Large intestine (tissue), 3 donors: ENCODE measurements at regions not wholly inside any gene's neighbourhood (a gene's known extent, or its start where the extent isn't known, plus 50 kb on each side); places are given as distances from the start of the nearest gene placed in this dataset.
"Not testable (repeated sequence)": the region's sequence is repeated elsewhere in the genome, so short reads cannot be mapped to it uniquely, and the experiment has no call there.

Experiments used
- DNase-seq, 2 donors: peaks; one replicate each; pipeline versions ENCODE4 v3.0.0 to v3.0.0-alpha.2; 2013
- H3K27ac ChIP-seq: one replicate; pipeline ENCODE4 v1.5.1; 2013; ENCODE audit warnings: low read length
- H3K27me3 ChIP-seq: 2 replicates; pipeline ENCODE4 v1.6.1; 2013; ENCODE audit warnings: low read length; ENCODE audit not compliant: control insufficient read depth, insufficient read depth
- H3K36me3 ChIP-seq: 2 replicates; pipeline ENCODE4 v1.6.1; 2013; ENCODE audit warnings: low read length; ENCODE audit not compliant: control insufficient read depth, insufficient read depth
- H3K4me1 ChIP-seq: one replicate; pipeline ENCODE4 v1.6.1; 2013; ENCODE audit warnings: low read length; ENCODE audit not compliant: control insufficient read depth, insufficient read depth
- H3K4me3 ChIP-seq: one replicate; pipeline ENCODE4 v1.5.1; 2013; ENCODE audit warnings: low read length
- H3K9me3 ChIP-seq: one replicate; pipeline ENCODE4 v1.6.1; 2013; ENCODE audit warnings: mild to moderate bottlenecking, low read depth, low read length, moderate library complexity; ENCODE audit not compliant: control insufficient read depth
- WGBS: methylation state at CpG from one replicate; pipeline ENCODE4 v1.1.5; 2013; ENCODE audit warnings: low lambda C conversion rate; ENCODE audit not compliant: insufficient coverage; 5-methylcytosine and 5-hydroxymethylcytosine counted together

DNA sequence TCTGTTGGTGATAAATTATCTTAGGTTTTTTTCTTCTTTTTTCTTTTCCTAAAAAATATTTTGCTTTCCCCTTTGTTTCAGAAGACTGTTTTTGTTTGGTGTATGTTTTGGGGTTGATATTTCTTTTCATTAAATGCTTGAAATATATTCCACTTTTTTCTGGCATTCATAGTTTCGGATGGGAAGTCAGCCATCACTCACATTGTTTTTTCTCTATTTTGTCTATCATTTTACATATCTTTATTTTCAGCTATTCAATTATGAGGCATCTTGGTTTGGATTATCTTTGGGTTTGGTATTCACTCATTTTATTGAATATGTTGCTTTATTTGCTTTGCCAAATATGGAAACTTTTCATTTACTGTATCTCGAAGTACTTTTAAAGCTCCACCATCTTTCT, 600.5 kb upstream of the EYS start:
- DNase-seq: no peak

DNA sequence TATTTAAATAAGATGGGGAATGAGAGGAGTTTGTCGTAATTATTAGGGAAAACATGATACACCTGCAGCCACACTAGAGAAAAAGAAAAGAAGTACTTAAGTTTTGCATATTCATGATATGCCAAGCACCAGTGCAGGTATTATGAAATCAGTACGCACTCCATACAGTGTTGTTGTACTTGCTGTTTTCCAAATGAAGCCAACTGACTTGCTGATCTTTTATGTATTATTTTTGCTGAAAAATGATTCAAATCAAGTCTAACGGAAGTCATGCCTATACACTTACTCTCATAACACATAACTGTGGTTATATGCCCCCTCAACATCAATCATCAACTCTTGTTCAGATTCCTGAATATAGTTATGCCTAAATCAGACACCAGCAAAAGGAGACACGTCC, 584.9 kb upstream of the EYS start:
- DNase-seq: no peak
- 80% methylated on average over 2 of the region's 4 CpGs for WGBS
- no peak overlapping the region for H3K27ac ChIP-seq
- no peaks in the 10 kb centered on the region for H3K9me3 ChIP-seq
- H3K36me3 ChIP-seq: no peaks in the 10 kb centered on the region
- no peak overlapping the region for H3K4me3 ChIP-seq
- H3K27me3 ChIP-seq: no peaks in the 10 kb centered on the region
- H3K4me1 ChIP-seq: no peaks in the 10 kb centered on the region

More for the DNA sequence above, 600.5 kb upstream of the EYS start:
- Histone ChIP-seq H3K9me3 (peaks cover 17% of the 10 kb centered on the region), H3K36me3 (no peaks in the 10 kb centered on the region), H3K4me1 (no peaks in the 10 kb centered on the region), H3K27ac (no peak overlapping the region), H3K4me3 (no peak overlapping the region), H3K27me3 (no peaks in the 10 kb centered on the region)
- WGBS: 100% methylated on average over 2 of the region's 2 CpGs

DNA sequence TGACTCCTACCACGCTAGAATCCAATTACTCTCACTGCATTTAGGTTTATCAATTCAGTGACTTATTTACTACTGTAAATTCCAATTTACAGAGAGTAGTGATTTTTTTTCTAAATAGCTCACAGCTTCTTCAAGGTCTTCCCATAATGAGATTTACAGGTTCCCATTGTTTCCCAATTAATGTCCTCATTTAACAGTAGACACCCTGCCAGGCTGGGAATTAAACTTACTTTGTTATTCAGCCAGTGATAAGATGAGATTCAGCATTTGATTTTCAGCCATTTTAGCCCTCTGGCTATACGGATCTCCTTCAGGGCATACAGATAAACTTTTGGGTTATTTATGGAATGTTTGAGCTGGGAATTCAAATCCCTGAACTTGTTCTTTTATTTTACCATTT, 582.9 kb upstream of the EYS start:
- 86% methylated on average over 1 of the region's 2 CpGs for WGBS
- no peaks in the 10 kb centered on the region for H3K36me3 ChIP-seq

DNA sequence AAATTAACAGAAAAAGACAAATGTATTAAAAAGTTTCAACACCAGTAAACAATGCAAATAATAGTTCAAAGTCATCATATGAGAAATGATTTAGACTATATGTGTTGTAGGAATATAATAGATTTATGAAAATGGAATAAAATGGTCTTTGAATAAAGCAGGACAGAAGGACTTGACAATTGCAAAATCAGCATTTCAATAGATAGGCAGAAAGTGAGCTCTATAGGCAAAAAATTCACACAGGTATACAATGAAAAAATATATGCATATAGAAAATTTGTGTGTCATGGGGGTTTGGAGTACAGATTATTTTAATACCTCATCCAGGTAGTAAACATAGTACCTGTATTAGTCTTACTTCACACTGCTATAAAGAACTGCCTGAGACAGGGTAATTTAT, 571.1 kb upstream of the EYS start:
- DNase-seq: no peak
- Histone ChIP-seq H3K4me1 (no peaks in the 10 kb centered on the region), H3K27me3 (no peaks in the 10 kb centered on the region), H3K4me3 (no peak overlapping the region), H3K9me3 (no peaks in the 10 kb centered on the region), H3K36me3 (no peaks in the 10 kb centered on the region), H3K27ac (no peak overlapping the region)

More for the DNA sequence above, 582.9 kb upstream of the EYS start:
- H3K27me3 ChIP-seq: no peaks in the 10 kb centered on the region
- no peaks in the 10 kb centered on the region for H3K9me3 ChIP-seq
- no peak overlapping the region for H3K27ac ChIP-seq
- H3K4me1 ChIP-seq: no peaks in the 10 kb centered on the region
- no peak overlapping the region for H3K4me3 ChIP-seq
- DNase-seq: no peak

DNA sequence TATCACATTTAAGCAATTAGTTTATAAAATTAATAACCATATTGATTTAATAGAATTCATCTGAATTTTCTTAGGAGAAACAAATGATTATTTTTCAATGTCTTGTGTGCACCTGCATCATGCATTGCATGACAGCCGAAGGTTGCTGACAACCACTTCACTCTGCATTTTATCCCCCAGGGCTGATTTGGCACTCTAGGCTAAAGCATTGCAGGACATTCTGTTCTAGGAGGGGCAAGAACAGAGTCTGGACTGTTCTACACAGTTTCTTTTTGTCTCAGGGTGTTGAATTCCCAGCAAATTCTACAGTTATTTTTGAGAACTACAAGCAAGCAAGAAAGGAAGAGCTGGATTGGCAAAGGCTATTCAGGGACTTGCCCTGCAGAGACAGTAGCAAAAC, 570.4 kb upstream of the EYS start:
- no peak overlapping the region for H3K27ac ChIP-seq
- no peaks in the 10 kb centered on the region for H3K4me1 ChIP-seq
- no peak for DNase-seq
- no peak overlapping the region for H3K4me3 ChIP-seq
- H3K36me3 ChIP-seq: no peaks in the 10 kb centered on the region
- H3K27me3 ChIP-seq: no peaks in the 10 kb centered on the region
- no peaks in the 10 kb centered on the region for H3K9me3 ChIP-seq
- WGBS: no CpG with 5 or more reads among the region's 1 CpG

DNA sequence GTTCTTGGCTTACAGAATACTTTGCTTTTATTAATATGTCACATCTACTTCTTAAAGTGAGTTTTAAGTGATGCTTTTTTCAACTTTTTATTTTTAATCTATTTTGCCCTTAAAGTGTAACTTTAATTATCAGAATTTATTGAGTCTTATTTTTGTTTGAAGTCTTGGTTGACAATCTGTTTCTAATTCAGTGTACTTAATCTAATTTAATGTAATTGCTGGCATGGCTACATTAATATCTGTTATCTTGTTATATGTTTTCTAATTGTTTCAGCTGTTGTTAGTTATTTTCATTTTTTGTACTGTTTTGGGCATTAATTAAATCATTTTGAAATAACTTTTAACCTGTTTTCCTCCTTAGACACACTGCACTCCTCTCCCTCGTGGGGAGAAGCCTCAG, 558.7 kb upstream of the EYS start:
- Histone ChIP-seq H3K4me1 (no peaks in the 10 kb centered on the region), H3K36me3 (no peaks in the 10 kb centered on the region), H3K4me3 (no peak overlapping the region), H3K27ac (no peak overlapping the region), H3K9me3 (no peaks in the 10 kb centered on the region), H3K27me3 (no peaks in the 10 kb centered on the region)
- no peak for DNase-seq
- WGBS: 78% methylated on average over 1 of the region's 1 CpG

DNA sequence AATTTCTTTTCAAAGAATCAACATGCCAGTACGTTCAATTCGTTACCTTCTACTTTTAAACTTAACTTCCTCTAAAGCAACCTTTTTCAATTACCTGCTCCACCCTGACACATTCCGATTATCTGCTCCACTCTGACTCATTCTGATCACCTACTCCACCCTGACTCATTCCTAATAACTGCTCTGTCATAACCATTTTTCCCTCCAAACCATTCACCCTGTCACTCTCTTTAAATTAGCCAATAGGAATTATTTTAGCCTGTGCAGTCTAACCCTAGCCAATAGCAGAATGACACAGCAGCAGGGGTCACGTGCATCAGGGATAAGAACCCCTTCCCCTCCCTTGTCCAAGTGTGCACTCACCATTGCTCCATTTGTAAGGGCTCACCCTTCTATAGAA, 557.4 kb upstream of the EYS start:
- DNase-seq: no peak
- H3K4me3 ChIP-seq: no peak overlapping the region
- H3K4me1 ChIP-seq: no peaks in the 10 kb centered on the region
- no peak overlapping the region for H3K27ac ChIP-seq
- no peaks in the 10 kb centered on the region for H3K36me3 ChIP-seq
- H3K27me3 ChIP-seq: no peaks in the 10 kb centered on the region
- WGBS: 100% methylated on average over 2 of the region's 4 CpGs
- peaks cover 5% of the 10 kb centered on the region for H3K9me3 ChIP-seq

DNA sequence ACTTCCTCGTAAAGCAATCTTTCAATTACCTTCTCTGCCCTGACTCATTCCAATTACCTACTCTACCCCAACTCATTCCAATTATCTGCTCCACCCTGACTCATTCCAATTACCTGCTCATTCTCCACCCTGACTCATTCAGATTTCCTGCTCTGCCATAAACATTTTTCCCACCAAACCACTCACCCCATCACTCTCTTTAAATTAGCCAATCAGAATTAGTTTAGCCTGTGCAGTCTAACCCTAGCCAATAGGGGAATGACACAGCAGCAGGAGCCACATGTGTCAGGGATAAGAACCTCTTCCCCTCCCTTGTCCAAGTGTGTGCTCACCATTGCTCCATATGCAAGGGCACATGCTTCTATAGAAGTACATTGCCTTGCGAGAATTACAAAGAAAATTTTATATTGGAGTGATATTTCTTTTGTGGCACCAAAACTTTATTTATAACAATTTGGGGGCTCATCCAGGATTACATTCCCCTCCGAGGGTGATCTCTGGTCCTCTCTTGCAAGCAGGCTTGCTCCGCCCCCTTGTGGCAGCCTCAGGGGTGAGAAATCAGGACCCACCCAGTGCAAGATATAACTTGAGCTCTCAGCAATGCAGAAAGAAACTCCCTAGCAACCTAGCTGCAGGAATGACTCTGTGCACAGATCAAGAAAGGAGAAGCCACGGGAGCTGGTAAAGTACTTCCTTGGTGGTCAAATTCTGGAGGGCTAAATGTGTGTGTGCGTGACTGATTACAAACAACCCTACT, 551.9 kb upstream of the EYS start:
- not testable (repeated sequence) for H3K27ac ChIP-seq, H3K27me3 ChIP-seq, H3K4me1 ChIP-seq, H3K4me3 ChIP-seq, H3K36me3 ChIP-seq, DNase-seq
- peaks cover 12% of the 10 kb centered on the region for H3K9me3 ChIP-seq
- WGBS: 78% methylated on average over 2 of the region's 6 CpGs

DNA sequence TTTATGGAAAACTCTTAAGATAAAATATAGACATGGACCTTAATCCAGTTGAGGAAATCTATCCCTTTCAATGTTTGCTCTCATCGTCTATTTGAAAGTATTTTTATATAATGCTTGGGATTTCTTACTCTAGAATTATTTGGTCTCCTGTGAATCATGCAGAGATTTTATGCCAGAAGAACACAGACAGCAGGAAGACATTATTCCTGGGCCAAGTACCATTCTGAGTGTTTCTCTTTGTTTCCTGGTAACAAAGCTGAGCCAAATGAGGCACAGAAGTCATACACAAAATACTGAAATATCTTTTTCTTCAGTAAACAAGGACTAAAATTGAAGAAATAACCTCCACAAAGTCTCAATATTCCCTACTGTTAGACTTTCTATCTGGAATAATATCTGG, 538.2 kb upstream of the EYS start:
- no peaks in the 10 kb centered on the region for H3K27me3 ChIP-seq
- no peak overlapping the region for H3K4me3 ChIP-seq
- WGBS: no CpG with 5 or more reads among the region's 1 CpG
- DNase-seq: no peak
- no peaks in the 10 kb centered on the region for H3K4me1 ChIP-seq
- H3K36me3 ChIP-seq: no peaks in the 10 kb centered on the region
- H3K9me3 ChIP-seq: peaks cover 3% of the 10 kb centered on the region
- H3K27ac ChIP-seq: no peak overlapping the region

DNA sequence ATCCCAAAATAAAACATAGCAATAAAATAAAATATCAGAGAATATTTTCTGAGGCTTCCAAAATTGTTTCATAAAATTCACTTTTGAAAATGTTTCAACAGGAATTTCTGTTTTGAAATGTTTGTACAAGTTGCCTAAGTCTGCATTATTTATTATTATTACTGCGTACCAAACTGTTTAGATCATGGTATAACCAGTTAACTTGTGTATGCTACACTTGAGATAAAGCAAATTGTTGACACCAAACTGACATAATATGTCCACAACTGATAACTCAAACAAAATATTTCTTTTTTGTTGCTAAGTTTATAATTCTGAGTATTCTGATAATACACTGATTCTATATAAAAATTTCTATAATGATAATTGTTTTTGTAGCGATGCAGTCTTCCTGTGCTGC, 531.8 kb upstream of the EYS start:
- no peak overlapping the region for H3K4me3 ChIP-seq
- no peaks in the 10 kb centered on the region for H3K27me3 ChIP-seq
- no peaks in the 10 kb centered on the region for H3K36me3 ChIP-seq
- no peak for DNase-seq
- no peaks in the 10 kb centered on the region for H3K4me1 ChIP-seq
- no peaks in the 10 kb centered on the region for H3K9me3 ChIP-seq
- no peak overlapping the region for H3K27ac ChIP-seq
- WGBS: no CpG with 5 or more reads among the region's 2 CpGs

DNA sequence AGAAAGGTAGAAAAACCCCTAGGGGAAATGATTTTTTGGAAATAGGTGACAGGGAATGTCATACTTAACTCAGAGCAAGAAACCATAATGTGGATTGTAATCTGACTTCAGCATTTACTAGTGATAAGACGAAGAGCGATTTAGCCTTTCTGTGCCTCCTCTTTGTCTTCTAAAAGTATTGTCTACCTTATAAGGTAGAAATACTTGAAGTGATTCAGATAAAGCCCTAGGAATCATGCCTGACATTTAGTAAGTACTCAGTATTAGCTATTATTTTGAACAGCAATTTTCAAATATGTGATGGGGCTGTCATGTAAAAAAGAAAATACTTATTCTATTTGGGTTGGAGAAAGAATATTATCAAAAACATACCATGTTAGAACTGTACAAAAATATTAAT, 525.9 kb upstream of the EYS start:
- no peaks in the 10 kb centered on the region for H3K4me1 ChIP-seq
- H3K4me3 ChIP-seq: no peak overlapping the region
- DNase-seq: no peak
- no CpG with 5 or more reads among the region's 2 CpGs for WGBS
- H3K27me3 ChIP-seq: no peaks in the 10 kb centered on the region
- no peaks in the 10 kb centered on the region for H3K9me3 ChIP-seq
- no peaks in the 10 kb centered on the region for H3K36me3 ChIP-seq
- H3K27ac ChIP-seq: no peak overlapping the region
